K562 (cell line): ENCODE measurements at regions not wholly inside any gene's neighbourhood (a gene's known extent, or its start where the extent isn't known, plus 50 kb on each side); places are given as distances from the start of the nearest gene placed in this dataset.

Experiments used
- POLR2A ChIP-seq: fragments of 450-650 bp; conservative IDR thresholded peaks from 2 replicates; pipeline ENCODE4 v1.6.1; 2016
- TCF7 ChIP-seq: sonication (generic); IDR thresholded peaks from 2 replicates; pipeline ENCODE4 v1.6.1; 2016; ENCODE audit warnings: antibody characterized with exemption, borderline replicate concordance
- XRCC5 ChIP-seq: fragments of 200-400 bp; formaldehyde crosslinking; IDR thresholded peaks from 2 replicates; pipeline ENCODE4 v1.6.1; 2017; ENCODE audit warnings: low read depth, mild to moderate bottlenecking, low read length

- no peak for TF ChIP-seq XRCC5
- no peak for TF ChIP-seq TCF7
- no peak for TF ChIP-seq POLR2A
Observed at GRCh38 chr18:45236676-45237075, 378.6 kb upstream of the SLC14A2 start.
